Transverse colon (tissue), 4 donors: ENCODE measurements at regions not wholly inside any gene's neighbourhood (a gene's known extent, or its start where the extent isn't known, plus 50 kb on each side); places are given as distances from the start of the nearest gene placed in this dataset.

Experiments
- CTCF ChIP-seq, 5 experiments: fragments of 200-600 bp in 3 of 5; fragments of 450-650 bp in 2 of 5; sonication (generic) in 3 of 5; IDR thresholded peaks; 1 replicate in 2 of 5; 2 replicates in 3 of 5; pipeline ENCODE4 v1.5.1; 2016 to 2017; ENCODE audit warnings: antibody characterized with exemption in 5 of 5, inconsistent platforms in 3 of 5, mild to moderate bottlenecking in 2 of 5, moderate library complexity in 1 of 5
- POLR2AphosphoS5 ChIP-seq, 3 donors: sonication (generic); formaldehyde crosslinking; IDR thresholded peaks; one replicate each; pipeline ENCODE4 v1.6.1; 2016; ENCODE audit warnings: antibody characterized with exemption in 3 of 3

- TF ChIP-seq CTCF (IDR thresholded peaks at IDR 0.05) (no peak), POLR2AphosphoS5 (IDR thresholded peaks at IDR 0.05) (no peak)
Measured at GRCh38 chr18:22539051-22539765, 121.5 kb upstream of the CTAGE1 start.
